RPMI7951 (cell line): ENCODE measurements at regions not wholly inside any gene's neighbourhood (a gene's known extent, or its start where the extent isn't known, plus 50 kb on each side); places are given as distances from the start of the nearest gene placed in this dataset.

ENCODE experiments used
- DNase-seq: peaks from one replicate; pipeline ENCODE4 v3.0.0-alpha.2; 2012; ENCODE audit warnings: low read depth

DNA sequence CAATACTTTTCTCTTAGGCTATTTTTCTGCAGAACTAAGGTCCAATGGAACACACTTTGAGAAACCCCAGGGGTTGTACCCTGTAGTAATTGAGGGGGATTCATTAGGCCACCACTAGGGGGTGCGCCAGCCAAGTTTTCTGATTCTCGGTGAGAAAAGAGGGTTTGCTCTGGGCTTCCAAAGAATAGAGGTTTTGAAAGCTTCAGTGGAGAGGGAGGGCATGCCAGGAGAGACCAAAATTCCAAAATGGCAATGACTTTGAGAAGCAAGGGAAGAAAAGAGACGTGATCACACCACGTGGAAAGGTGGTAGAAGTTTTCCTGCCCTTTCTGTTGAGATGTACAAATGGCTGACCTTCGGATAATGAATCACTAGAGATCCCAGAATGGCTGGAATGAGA, 323.3 kb downstream of the RPS6KC1 start:
- DNase-seq, result peak; percentile 52

DNA sequence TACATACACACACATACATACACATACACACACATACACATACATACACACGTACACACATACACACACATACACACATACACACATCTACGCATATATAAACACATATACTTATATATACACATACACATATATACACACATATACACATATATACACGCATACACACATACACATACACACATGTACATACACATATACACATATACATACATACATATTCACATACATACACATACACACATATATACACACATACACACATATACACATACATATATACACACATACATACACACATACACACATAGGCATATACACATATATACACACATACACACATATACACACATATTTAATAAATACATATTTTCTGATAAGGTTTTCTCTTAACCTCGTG, 324.0 kb downstream of the RPS6KC1 start:
- no peak for DNase-seq

DNA sequence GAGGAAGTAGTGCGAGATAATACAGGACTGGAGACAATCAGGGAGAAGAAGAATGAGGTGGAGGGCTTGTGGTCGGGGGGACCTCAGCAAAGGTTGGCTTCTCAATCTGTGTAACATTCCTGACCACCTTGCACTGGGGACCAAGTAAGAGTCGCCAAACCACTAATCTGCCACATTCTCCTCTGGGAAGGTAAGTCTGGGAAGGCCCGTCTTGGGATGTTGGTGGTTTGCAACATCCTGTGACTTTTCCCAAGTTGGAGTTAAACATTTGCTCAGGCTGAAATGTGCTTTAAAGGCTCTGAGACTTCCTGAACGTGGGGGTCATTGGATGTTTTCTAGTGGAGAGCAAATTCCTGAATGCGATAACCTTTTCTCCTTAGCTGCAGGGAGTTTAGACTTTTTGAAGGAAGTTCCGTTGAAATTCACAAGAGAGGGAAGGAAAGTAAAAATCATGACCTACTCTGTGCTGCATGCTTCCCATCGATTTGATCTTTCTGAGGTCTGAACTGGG, 325.9 kb downstream of the RPS6KC1 start:
- DNase-seq, result no peak

DNA sequence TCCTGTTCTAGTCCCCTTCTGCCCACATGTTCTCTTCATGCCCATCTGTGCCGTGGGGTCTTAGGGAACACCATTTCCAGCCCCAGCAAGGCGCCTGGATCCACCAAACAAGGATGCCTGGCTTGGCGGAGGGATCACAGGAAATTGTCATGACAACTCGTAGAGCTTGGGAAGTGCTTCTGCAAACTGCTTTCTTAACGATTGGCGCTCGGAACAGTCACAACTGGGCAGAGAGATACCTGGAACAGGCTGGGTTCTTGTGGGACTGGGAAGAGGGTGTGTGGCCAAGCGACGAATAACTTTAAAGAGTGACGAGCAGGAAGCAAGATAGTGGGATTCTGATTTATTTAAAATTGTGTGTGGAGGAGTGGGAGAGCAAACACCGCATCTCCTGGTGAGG, 329.8 kb downstream of the RPS6KC1 start:
- no peak for DNase-seq

DNA sequence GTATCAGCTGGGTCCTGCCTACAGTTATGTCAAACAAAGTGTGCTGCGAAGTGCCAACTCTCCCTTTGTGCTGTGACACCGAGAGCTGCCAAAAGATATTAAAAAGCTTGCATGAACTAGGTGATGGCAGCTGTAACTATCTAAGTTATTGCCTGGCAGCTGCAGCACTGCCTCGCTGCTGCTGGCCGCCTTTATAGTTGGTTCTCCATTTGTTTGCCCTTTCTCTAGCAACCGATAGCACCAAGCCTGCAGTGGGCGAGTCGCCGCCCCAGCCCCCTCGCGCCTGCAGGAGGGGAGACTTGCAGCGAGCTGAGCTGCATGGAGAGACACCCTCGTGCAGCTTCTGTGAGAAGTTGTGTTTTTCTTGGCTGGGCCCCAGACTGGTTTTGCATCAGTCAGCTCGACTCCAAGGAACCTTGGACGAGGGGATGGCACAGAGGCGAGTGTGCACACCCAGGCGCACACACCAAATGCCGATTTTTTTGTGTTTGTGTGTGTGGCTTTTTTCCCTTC, 330.6 kb downstream of the RPS6KC1 start:
- DNase-seq, result no peak

DNA sequence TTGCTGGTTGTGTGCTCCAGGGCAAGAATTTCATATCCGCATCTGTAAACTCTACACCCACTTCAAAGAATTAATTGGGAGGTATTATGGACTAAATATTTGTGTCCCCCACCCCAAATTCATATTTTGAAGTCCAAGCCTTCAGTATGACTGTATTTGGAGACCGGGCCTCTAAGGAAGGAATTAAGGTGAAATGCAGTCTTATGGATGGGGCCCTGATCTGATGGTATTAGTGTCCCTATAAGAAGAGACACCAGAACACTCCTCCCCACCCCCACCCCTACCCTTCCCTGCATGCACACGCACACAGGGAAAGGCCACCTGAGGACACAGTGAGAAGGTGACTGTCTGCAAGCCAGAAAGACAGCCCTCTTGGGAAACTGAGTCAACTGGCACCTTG, 332.4 kb downstream of the RPS6KC1 start:
- no peak for DNase-seq

DNA sequence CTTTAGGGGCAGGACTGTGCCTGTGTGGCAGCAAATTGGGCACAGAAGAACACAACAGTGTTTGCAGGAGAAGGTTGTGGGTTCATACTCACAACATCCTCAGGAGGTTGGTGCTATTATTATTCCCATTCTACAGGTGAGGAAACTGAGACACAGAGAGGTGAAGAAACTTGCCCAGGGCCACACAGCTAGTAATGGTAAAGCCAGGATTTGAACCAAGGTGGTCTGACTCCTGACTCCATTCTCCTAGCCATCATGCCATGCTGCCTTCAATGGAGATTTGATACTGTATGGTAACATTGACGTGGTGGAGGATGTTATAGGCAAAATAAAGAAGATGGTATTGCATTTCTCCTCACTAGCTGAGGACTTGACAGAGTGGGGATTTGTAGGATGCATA, 334.2 kb downstream of the RPS6KC1 start:
- no peak for DNase-seq

DNA sequence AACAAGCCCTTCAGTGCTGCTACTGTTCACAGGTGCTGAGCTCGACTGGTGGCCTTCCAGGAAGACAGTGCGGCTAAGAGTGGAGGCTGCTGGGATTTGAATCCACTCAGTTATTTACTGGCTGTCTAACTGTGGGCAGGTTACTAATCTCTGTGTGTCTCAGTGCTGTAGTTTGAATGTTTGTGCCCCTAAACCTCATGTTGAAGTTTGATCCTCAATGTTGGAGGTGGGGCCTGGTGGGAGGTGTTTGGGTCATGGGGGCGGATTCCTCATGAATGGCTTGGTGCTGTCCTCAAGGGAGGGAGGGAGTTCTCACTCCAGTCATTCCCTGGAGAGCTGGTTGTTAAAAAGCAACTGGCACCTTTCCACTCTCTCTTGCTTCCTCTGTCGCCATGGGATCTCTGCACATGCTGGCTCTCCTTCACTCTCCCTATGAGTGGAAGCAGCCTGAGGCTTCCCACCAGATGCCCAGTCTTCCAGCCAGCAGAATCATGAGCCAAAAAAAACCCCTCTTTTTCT, 334.8 kb downstream of the RPS6KC1 start:
- DNase-seq, result no peak

DNA sequence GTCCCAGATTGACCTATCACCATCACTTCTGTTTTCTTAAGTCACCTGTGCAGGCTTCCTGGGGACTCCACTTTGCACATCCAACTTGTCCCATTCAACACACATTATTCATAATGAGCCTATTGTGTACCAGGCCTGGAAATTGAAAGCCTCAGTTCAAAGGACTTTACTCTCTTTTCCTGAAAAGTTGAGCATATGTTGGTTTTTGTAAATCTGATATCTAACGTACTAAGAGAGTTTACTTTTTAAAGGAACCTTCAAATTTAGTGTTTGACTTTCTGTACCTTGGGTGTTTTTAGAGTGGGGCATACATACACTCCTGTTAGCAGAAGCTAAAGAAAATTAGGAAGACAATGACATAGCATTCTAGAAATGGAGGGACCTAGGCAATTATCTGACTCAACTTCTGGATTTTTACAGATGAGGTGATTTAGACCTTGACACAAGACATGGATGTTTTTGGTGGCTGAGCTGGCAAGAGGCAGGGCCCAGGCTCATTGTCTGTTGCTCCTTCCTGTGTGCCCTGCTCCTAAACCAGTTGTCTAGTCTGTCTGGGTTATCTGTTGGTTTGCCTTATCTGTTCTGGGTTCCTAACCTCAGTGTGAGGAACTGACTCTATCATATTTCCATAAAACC, 336.5 kb downstream of the RPS6KC1 start:
- no peak for DNase-seq

DNA sequence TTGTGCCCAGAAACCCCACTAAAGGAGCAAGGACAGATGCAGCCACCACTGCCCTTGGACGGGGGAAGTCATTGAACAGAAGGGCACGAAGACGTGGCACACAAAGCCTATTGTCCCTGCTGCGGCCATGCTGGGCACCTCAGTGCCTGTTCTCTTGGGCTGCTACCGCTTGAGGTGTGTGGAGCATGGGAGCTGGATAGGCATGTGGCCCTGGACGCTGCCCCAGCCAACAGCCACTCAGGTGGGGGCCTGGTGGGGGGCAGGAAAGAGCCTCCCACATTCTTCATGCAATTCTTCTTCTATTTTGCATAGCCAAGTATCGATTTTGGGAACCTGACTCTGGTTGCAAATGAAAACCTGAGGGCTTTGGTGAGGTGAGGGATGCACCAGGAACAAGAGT, 337.2 kb downstream of the RPS6KC1 start:
- DNase-seq, result no peak

DNA sequence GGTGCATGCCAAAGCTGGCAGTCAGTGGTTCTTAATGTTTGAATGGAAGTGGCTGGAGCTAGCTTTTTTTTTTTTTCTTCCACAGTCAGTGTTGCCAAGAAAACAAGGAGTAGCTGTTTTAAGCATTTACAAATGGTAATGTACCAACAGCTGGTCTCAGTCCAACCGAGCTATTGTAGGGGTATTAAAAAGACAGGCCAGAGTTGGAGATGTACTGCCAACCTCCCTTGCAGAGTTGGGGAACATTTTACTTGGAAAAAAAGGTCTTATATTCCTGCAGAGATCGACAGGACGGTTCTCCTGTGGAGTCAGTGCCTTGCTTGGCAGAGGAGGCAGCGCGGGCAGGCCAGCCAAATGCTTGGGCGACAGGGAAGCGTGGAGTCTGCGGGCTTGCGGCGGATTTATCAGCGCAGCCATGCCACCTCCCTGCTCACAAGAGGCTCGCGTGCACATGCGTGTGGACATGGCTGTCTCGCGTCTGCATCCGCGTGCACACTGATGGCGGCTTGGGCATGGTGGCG, 338.1 kb downstream of the RPS6KC1 start:
- no peak for DNase-seq

DNA sequence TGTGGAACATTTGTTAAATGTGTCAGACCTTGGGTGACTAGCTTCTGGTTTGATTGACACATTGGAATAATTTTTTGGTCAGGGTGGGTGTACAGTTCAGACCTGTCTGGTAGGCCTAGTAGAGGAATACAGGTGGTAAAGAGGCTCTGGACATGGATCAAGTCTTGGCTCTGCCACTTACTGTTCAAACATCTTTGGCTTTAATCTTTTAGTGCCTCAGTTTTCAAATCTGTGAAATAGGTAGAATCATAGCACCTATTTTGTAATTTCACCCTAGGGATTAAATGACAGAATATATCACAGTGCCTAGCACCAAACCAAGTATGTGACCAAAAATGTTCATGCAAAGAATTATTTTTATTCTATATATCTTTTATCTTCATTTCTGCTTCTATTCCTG, 340.4 kb downstream of the RPS6KC1 start:
- DNase-seq, result no peak

DNA sequence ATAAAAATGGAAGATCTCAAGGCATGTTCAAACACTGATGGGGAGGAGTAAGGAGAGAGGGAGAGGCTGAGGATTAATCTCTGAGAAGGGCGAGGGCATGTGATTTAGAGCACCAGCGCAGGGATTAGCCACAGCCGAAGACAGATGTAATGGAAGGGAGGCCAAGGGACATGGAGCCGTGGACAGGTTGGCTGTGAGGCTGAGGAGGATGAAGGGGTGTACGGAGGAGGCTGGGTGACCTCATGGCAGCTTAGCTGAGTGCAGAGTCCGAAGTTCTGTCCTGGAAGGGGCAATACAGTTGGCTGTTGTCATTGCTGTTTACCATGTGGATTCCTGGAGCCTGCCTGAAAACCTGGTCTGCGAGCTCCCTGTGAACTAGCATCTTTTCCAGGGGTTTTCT, 342.8 kb downstream of the RPS6KC1 start:
- no peak for DNase-seq

DNA sequence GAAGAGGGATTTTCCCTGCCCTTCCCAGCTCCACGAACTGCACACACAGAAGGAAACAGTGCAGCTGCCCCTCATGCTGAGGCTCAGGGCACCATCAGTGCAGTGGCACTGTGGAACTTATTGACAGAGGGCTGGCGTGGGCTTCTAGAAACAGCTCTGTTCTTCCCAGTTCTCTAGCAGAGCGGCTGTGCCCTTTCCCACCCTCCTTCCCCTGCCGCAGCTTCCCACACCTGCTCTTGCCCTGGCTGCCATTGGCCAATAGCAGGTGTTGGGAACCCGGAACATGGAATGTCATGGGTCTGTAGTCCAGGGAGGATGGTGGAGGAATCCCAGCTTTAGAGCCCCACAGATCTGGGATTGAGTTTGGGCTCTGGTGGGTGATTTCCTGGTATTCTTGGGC, 343.8 kb downstream of the RPS6KC1 start:
- DNase-seq, result no peak

DNA sequence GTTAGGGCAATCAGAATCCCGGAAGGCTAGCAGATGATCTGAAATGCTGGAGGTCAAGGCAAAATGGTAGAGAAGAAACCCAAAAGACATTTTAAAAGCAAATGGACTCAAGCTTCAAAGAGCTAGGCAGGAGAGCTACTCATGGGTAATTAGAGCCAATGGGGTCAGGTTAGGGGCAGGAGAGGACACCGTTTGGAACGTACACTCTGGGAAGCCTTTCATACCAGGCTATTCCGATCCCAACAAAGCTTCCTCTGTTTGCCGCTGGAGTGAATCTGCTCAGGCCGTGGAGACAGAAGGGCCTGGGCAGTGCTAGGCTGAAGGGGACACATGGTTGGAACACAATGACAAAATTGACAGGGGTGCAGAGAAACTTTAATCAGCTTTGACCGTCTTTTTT, 346.6 kb downstream of the RPS6KC1 start:
- DNase-seq, result peak; percentile 5

DNA sequence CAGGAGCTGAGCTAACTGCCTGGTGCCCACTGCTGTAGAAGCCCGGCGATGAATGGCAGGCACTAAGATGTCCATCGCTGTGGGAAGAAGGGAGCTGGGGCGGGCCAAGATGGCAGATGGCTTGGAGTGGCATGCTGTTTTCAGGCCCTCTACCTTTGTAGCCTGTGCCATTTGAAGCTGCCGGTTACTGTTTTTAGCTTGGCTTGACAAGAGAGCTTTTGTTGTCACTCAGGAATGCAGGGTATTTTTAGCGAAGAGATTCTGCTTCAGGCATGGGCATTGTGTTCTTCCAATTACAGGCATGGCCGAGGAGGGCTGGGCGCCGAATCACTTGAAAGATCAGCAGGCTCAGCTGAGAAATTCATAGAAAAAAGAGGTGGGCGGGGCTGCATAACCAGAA, 348.7 kb downstream of the RPS6KC1 start:
- peak; percentile 32 for DNase-seq

DNA sequence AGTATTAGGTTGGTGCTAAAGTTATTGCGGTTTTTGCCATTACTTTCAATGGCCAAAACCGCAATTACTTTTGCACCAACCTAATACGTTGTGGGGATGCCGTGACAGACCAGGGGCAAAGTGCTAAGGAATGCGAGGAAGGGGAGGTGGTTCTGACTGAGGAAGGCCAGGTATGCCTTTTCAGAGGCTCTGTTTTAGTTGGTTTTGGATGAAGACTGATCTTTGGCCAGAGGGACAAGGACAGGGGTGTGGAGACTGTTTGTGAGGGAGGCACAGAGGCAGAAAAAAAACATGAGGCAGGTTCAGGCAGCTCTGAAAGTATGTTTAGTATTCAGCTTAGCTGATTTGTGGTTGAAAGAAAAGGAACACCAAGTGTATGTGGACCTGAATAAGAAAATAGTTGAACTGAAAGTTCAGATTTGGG, 358.2 kb downstream of the RPS6KC1 start:
- DNase-seq, result no peak

DNA sequence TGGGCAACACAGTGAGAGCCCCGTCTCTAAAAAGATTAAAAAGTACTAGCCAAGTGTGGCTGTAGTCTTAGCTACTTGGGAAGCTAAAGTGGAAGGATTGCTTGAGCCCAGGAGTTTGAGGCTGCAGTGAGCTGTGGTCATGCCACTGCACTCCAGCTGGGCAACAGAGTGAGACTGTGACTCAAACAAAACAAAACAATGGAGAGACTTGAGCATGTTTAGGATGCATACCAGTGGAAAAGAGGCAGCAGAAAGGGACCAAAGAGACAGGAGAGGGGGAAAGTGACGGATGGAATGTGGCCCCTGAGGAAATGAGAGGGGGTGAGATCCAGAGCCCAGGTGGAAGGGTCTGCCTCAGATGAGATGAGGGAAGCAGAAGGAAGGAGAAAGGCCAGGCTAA, 358.9 kb downstream of the RPS6KC1 start:
- no peak for DNase-seq

DNA sequence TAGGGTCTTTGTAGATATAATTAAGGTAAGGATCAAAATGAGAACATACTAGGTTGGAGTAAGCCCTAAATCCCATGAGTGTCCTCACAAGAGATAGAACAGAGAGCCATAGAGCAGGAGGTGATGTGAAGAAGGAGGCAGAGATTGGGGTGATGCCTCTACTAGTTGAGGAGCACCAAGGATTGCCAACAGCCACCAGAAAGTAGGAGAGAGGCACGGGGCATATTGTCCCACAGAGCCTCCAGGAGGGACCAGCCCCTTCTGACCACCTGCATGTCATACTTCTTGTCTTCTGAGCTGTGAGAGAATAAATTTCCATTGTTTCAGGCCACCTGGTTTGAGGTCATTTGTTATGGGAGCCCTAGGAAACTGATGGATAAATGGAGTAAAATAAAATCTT, 363.3 kb downstream of the RPS6KC1 start:
- DNase-seq, result no peak

DNA sequence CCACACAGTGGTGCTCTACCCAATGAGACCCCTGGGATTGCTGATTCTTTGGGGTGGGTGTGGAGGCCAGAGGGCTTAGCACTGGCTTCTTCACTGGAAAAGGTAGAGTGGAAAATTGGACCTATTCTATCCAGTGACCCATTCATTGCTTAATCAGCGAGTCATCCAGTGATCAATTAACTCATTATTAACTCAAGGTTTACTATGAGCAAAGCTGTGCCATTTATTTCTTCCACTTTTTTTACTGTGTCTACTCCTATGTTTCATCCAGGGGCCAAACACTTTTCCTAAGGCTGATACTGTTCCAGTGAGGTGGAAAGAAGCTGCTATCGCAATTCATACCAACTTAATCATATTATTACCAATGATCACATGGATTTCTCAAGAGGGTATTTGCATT, 363.9 kb downstream of the RPS6KC1 start:
- DNase-seq, result no peak

DNA sequence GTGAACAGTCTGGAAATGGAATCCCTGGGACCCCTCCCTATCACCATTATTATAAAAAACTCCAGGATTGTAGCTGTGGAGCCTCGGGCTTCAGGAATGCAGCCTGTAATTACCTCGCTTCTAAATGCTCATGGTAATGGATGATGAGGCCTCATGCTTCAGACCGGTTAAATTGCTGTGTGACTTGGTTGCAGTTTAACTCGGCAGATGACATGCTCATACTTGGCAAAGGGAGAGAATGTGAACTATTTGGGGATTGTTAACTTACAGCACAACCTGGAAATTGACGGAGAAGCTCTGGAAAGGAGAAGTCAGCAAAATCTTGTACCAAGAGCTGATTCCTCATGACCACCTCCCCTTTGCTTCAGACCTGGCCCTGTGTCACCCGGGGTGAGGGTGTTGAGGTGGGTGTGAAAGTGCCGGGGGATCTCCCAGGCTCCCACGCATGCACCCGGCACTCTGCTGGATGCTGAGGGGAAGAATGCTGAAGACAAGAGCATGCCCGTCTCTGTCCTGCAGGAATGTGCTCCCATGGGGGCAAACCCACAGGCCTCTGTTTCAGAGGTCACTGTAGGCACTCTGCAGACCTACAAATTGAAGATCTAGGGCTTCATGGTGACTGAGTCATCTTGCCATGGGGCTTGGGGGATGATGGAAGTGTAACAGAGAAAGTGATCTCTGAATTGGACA, 364.8 kb downstream of the RPS6KC1 start:
- DNase-seq, result no peak

DNA sequence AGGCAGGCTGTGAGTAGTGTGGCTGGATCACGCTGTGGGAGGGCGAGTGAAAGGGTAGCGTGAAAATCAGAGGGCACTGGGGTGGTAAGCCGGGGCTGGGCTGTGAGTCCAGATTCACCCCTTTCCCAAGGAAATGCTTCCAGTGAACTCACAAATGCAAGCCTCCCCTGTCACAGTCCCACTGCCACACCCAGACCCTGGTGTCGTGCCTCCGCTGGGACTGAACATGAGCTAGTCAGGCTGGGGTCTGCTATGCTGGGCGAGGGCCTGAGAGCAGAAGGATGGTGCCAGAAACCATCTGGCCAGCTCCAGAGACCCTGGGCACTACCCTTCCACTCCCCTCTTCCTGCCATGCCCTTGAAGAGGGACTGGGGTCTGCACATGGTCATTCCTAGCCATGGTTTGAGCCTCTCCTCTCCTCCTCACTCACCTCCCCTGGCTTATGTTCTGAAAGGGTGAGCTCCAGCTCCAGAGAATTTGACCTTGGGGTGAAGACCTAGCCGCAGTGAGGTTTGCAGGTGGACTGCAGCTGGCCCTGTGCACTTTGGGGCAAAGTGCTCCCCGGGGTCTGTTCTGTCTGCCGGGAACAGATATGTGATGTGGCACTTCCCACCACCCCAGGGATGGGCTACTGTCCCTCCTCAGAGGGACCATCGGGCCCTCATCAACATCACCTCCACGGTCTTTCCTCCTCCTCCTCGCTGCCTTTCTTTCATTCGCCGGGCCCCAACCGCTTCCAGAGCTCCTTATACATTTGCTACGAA, 365.6 kb downstream of the RPS6KC1 start:
- DNase-seq, result no peak
